Left lobe of liver (tissue), 2 donors: ENCODE measurements at regions not wholly inside any gene's neighbourhood (a gene's known extent, or its start where the extent isn't known, plus 50 kb on each side); places are given as distances from the start of the nearest gene placed in this dataset.
"Not testable (repeated sequence)": the region's sequence is repeated elsewhere in the genome, so short reads cannot be mapped to it uniquely, and the experiment has no call there.

Experiments
- ATAC-seq: fragments of 200-7000 bp; cut with Tn5 transposase; one replicate; pipeline ENCODE4 v1.9.1; 2020; ENCODE audit warnings: mild to moderate bottlenecking, moderate library complexity
- DNase-seq: peaks from one replicate; pipeline ENCODE4 v3.0.0-alpha.2; 2020; ENCODE audit warnings: low spot score
- donor health status: DM: no; HTN: no; CAD: no; lungs with moderate emphysema.
- donor health status: DM: no; HTN: yes; CAD: no.

DNA sequence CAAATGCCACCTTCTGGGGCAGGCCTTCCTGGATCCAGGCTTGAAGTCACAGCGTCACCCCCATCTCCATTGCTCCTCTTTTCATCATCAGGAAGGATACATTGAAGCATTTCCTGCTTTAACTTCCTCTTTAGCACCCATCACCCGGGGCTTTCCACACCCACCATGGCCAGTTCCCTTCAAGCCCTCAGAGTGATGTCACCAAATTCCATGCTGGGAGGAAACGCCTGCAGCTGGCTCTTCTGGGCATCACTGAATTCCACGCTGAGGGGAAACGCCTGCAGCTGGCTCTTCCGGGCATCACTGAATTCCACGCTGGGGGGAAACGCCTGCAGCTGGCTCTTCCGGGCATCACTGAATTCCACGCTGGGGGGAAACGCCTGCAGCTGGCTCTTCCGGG lies 354.6 kb downstream of the SMOC2 start:
- not testable (repeated sequence) for ATAC-seq, DNase-seq

DNA sequence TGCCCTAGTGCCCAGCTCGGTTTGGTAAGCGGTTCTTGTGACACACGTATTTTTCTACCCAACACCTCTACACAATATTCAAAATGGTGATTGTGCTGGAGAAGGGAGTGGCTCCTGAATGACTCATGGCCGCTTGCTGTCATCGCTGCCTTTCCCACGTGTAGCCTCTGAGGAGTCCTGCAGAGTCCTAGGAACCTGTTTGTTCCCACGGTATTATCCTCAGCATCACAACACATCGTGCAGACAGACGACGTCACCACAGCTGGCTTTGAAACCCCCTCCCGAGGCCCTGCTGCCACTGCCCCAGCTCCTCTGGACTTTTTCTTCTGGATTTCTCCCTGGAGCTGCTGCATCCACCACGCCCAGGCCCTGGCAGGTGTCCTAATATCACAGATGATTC lies 353.5 kb downstream of the SMOC2 start:
- DNase-seq (no peak), ATAC-seq (no peak)

DNA sequence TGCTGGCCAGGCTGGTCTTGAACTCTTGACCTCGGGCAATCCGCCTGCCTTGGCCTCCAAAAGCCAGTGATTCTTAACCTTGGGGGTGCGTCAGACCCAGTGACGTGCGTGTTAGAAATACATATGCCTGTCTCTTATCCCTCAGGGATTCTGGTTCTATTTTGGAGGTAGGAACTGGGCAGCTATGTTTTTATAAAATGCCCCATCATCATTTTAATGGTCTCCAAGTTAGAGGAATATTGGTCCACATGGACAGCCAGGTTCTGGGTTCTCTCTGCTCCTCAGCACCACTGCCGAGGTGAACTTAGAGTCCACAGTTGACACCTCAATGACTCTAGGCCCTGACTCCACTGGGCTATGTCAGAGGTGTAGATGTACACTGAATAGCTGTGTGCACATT lies 352.7 kb downstream of the SMOC2 start:
- DNase-seq (no peak), ATAC-seq (no peak)

DNA sequence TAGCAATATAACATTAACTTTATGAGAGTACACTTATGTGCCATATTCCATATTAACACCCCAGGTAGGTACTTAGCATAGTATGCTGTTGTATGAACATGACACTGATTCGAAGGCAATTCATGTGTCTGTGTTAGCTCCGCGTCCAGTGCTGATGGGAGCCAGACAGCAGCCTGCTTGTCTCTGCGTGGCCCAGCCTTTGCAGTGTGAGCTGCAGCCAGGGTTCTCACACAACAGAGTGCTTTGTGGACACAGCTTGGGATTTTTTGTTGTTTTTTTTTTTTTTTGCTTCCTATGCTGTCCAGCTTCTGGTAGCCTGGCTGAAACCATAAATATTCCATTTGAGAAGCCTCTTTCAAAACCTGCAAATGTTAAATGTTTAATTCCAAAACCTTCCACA lies 350.9 kb downstream of the SMOC2 start:
- no peak for ATAC-seq
- DNase-seq = no peak

GRCh38 chr6:168789699-168790098 lies 348.7 kb downstream of the SMOC2 start:
- DNase-seq (no peak), ATAC-seq (no peak)

DNA sequence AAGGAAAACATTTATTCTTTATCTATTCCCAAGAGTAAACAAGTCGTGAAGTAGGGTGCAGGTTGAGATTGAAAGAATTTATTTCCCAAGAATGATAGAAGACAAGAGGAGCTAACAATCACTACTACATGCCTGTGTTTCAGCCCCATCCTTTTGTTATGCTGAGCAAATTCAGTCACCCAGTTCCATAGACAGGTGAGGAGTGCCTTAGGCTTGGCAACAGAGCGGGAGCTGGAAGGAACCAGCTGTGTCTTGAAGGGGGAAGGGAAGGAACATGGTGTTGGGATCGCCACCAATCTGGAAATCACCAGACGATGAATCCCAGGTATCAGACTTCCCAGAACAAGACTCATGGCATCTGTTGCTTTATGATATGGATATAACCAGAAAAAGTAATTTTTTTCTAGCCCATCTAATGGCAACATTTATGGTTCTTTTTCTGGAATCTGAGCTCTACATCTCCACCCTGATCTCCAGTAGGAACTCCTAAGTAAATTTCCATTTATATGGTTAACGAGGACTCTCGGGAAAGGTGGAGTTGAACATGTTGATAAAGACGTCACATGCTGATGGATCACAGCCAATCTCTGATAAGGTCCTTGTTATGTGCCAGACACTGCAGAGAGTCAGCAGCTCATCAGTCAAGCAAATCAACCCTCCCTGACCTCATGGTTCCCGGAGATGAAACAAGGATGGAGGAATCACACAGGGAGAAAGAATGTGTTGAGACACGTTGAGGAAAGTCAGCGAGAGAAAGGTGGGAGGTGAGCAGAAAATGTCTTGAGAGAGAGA lies 344.9 kb downstream of the SMOC2 start:
- ATAC-seq = no peak
- DNase-seq = no peak

- no peak for DNase-seq
- no peak for ATAC-seq
These were observed 343.4 kb downstream of the SMOC2 start for GRCh38 chr6:168784426-168784825.

DNA sequence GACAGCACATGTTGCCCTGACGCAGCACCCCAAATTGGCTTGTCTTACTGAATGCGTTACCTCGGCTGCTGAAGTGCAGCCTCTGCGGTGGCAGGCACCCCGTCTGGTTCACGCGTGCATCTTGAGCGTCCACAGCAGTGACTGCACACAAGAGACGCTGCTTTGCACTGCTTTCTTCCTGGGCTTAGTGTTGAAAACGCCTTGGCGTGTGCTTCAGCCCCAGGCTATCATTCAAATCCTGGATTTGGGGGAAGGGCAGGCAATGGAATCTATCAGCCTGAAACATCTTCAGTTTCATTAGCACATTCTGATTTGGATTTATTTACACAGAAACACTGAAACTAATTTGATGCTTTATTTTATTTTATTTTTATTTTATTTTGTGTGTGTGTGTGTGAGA lies 342.7 kb downstream of the SMOC2 start:
- DNase-seq = no peak

GRCh38 chr6:168782187-168782751 lies 341.3 kb downstream of the SMOC2 start:
- no peak for DNase-seq
- no peak for ATAC-seq

More for the DNA sequence above, 342.7 kb downstream of the SMOC2 start:
- ATAC-seq = no peak

DNA sequence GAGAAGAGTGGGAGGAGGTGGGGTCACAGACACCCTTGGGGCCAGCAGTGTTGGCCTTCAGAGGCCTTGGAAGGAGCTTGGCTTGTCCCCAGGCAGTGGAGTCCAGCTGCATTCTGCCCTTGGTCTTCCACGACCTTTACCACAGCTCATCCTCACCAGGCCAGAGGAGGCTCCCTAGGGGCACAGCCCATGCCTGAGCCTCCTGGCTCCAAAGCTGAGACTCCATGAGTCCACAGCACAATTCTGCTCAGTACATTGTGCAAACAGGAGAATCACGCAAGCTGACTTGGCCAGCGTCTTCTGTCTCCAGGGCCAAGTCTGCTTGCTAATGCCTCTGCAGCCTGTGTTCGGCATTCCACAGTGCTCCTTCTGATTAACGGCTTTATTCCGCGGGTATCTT lies 337.2 kb downstream of the SMOC2 start:
- ATAC-seq (no peak), DNase-seq (no peak)

DNA sequence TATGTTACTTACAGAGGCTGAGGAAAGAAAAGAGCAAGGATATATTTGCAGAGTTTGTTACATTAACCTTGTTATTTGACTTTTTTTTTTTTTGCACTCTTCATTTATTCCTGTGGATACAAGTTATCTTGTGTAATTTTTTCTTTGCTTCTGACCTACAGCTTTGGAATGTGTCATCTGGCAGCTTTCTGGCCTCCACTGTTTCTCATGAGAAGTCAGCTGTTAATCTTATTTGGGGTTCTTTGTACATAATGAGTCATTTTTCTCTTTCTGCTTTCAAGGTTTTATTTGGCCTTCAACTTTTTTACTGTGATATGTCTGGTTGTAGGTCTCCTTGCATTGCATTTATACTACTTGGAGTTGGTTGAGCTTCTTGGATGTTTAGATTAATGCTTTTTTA lies 333.4 kb downstream of the SMOC2 start:
- DNase-seq = no peak
- ATAC-seq = no peak

DNA sequence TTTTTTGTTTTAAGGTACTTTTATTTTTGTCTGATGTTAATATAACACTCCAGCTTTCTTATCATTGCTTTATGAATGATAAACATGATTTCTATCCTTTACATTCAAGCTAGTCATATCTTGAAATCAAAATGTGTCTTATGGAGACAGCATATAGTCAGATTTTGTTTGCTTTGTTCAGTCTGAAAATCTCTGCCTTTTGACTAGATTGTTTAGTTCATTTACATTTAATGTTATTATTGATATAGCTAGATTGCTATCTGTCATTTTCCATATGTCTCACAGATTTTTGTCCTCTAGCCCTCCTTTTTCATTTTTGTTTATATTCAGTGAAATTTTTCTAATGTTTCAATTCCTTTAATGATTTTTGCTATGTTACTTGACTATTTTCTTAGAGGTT lies 332.8 kb downstream of the SMOC2 start:
- no peak for DNase-seq
- no peak for ATAC-seq

GRCh38 chr6:168765752-168766151 lies 324.8 kb downstream of the SMOC2 start:
- ATAC-seq (no peak), DNase-seq (no peak)

DNA sequence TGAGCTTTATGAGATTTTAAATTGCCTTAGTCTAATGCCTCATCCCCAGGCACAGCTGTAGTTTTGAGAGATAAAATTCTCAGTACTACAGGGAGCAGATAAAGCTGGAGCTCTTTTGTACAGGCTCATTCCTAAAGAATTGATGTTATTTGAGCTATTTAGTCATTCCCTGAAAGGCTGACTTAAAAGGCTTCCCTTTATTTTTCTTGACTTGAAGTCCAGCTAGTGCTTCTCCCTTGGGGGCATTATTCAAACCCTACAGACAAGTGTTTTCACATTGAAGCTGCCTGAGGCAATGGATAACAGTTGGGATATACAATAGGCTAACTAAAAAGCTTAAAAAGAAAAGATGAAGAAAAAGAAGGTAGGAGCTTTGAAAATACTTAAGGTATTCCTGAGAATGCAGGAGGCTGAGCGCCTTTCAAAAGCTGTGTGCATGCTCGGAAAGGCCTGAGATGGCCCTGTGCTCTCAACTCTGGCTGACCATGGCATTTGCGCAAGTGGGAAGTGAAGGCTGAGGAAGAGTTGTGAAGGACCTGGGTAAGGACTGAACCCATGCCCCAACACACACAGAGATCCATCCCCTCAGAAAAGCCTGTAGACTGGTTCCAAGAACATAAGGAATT lies 315.1 kb downstream of the SMOC2 start:
- no peak for ATAC-seq
- DNase-seq = no peak

- no peak for DNase-seq
- ATAC-seq = no peak
These were observed 305.7 kb downstream of the SMOC2 start for GRCh38 chr6:168746643-168747042.

DNA sequence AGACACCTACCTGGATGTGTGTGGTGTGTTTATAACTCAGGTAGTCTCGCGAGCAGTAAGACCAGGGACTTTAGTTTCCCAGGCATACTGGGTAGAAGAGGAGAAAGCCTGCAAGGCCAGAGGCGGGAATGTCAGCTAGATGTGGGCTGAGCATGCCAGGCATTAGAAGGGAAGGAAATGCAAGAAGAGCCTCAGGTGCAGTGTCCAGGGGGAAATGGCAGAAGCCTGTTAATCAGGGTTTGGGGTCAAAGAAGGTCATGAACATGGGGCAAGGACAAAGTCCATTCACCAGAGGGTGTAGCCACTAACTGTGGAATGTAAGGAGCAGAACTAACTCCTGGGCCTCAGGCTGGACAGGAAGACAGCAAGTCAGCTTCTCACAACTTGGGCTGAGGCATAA lies 305.0 kb downstream of the SMOC2 start:
- no peak for DNase-seq
- ATAC-seq = no peak

GRCh38 chr6:168744861-168745260 lies 303.9 kb downstream of the SMOC2 start:
- ATAC-seq = no peak
- no peak for DNase-seq

DNA sequence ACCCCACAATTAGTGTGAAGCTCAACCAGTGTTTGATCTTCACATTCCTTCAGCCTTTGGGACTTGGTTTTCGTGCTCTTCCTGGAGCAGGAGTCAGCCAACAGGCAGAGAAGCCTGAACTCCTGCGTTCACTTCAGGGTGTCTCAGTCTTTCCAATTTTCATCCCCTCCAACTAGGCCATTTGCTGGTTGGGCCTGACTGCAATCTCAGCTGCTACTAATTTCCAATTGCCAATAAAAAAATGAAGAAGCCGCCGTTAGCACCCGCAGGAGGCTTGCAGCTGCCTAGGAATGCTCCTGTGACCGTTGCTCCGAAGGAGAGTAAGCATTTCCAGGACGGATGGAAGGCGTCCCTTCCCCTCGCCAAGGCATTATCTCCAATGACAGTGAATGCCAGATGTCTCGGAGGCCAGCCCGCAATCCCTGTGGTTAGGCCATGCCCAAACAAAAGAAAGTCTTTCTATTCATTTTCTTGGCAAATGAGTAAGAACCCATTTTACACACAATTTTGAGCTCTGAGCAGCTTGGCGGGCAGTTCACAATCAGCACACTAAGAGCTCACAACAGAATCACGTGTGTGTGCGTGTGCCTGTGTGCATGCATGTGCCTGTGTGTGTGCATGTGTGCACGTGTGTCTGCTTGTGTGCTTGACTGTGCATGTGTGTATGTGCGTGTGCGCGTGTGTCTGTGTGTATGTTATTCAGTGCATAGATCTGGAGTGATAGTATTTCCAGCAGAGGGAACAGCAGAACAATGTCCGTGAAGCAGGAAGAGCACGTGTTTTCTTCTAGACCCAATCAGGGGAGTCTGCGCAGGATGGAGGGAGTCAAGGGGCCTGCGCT lies 301.2 kb downstream of the SMOC2 start:
- no peak for ATAC-seq
- no peak for DNase-seq

- no peak for ATAC-seq
- DNase-seq = no peak
These were observed 300.3 kb downstream of the SMOC2 start for GRCh38 chr6:168741305-168741704.

- ATAC-seq (no peak), DNase-seq (no peak)
These were observed 298.4 kb downstream of the SMOC2 start for GRCh38 chr6:168739381-168739780.

- no peak for ATAC-seq
- no peak for DNase-seq
These were observed 296.5 kb downstream of the SMOC2 start for GRCh38 chr6:168737481-168737880.

DNA sequence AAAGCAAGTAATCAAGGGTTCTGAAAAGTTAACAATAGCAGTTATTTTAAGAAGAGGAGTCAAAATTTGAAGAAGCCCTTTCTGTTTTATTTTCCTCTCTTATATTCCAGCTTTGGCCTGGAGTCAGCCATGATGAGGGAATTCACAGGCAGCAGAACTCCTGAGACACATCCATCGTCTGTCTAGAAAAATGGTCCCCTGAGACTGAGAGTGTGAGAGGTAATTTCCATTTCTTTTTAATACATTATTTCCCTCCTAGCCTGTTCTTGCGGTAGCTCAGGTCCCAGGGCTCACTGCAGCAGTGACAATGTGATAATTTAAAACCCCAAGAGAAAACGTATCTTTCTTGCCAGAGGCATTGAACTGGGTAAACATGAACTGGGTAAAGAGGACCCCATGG lies 296.0 kb downstream of the SMOC2 start:
- DNase-seq = no peak
- no peak for ATAC-seq
